ENCODE measurements at regions not wholly inside any gene's neighbourhood (a gene's known extent, or its start where the extent isn't known, plus 50 kb on each side); places are given as distances from the start of the nearest gene placed in this dataset.
A peak's percentile ranks its signal among the peaks of the same experiment; 100 is the strongest.

GRCh38 chr2:239706367-239706766, 305.5 kb upstream of the HDAC4 start:
- Histone ChIP-seq H3K4me1 (no peaks in the 10 kb centered on the region), H3K27me3 (no peaks in the 10 kb centered on the region), H3K27ac (no peak overlapping the region), H3K4me3 (no peak overlapping the region), H3K36me3 (no peaks in the 10 kb centered on the region), H3K9me3 (no peaks in the 10 kb centered on the region)
- DNase-seq, result peak in 2 of 3 donors; percentile 11 to 25
- no peak for TF ChIP-seq POLR2A (IDR thresholded peaks at IDR 0.05)
- no peak for TF ChIP-seq CTCF (IDR thresholded peaks at IDR 0.05)

DNA sequence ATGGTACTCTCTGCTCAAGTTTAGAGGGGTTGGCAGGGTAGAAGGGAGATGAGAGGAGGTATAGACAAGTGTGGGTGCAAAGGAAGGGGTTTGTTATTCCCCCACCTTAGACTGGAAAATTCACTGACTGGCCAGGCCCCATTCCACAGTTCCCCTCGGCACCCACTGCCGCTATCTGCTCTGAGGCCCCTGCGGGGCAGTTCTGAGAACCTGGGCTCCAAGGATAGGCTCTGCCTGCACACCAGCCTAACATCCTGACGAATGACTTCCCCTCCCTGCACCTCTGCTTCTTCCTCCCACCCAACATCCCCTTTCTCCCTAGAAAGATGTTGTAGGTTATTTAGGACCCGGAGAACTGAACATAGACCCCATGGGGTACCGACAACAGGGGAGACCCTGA, 303.9 kb upstream of the HDAC4 start:
- no peak for TF ChIP-seq CTCF (IDR thresholded peaks at IDR 0.05)
- TF ChIP-seq POLR2A (IDR thresholded peaks at IDR 0.05), result no peak
- Histone ChIP-seq H3K9me3 (no peaks in the 10 kb centered on the region), H3K27me3 (no peaks in the 10 kb centered on the region), H3K36me3 (no peaks in the 10 kb centered on the region), H3K4me1 (no peaks in the 10 kb centered on the region), H3K4me3 (no peak overlapping the region), H3K27ac (no peak overlapping the region)
- peak in 1 of 3 donors; percentile 10 for DNase-seq

DNA sequence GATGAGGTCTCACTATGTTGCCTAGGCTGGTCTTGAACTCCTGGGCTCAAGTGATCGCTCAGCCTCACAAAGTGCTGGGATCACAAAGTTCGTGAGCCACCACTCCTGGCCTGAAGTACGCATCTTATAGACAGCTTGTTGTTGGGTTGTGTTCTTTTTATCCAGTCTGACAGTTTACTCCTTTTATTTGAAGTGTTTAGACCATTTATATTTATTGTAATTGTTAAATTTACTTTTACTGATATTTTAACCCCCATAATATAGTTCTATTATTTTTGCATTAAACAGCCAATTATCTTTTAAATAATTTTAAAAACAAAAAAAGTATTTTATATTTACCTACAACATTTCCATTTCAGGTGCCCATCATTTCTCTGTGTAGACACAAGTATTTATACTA, 303.0 kb upstream of the HDAC4 start:
- Histone ChIP-seq H3K27me3 (no peaks in the 10 kb centered on the region), H3K9me3 (no peaks in the 10 kb centered on the region), H3K4me3 (no peak overlapping the region), H3K27ac (no peak overlapping the region), H3K36me3 (no peaks in the 10 kb centered on the region), H3K4me1 (no peaks in the 10 kb centered on the region)
- no peak for DNase-seq
- TF ChIP-seq POLR2A (IDR thresholded peaks at IDR 0.05) (no peak), CTCF (IDR thresholded peaks at IDR 0.05) (no peak)

GRCh38 chr2:239700686-239701345, 300.0 kb upstream of the HDAC4 start:
- DNase-seq, result no peak
- Histone ChIP-seq H3K9me3 (no peaks in the 10 kb centered on the region), H3K36me3 (no peaks in the 10 kb centered on the region), H3K4me1 (no peaks in the 10 kb centered on the region), H3K4me3 (no peak overlapping the region), H3K27me3 (no peaks in the 10 kb centered on the region), H3K27ac (no peak overlapping the region)
- TF ChIP-seq POLR2A (IDR thresholded peaks at IDR 0.05) (no peak), CTCF (IDR thresholded peaks at IDR 0.05) (no peak)

- Histone ChIP-seq H3K9me3 (no peaks in the 10 kb centered on the region), H3K4me3 (no peak overlapping the region), H3K27ac (no peak overlapping the region), H3K4me1 (no peaks in the 10 kb centered on the region), H3K27me3 (no peaks in the 10 kb centered on the region), H3K36me3 (no peaks in the 10 kb centered on the region)
- peak in 1 of 3 donors; percentile 6 for DNase-seq
- no peak for TF ChIP-seq POLR2A (IDR thresholded peaks at IDR 0.05)
- no peak for TF ChIP-seq CTCF (IDR thresholded peaks at IDR 0.05)
Measured at GRCh38 chr2:239697399-239698164, 296.8 kb upstream of the HDAC4 start.
